GM12865 (cell line): ENCODE measurements at regions not wholly inside any gene's neighbourhood (a gene's known extent, or its start where the extent isn't known, plus 50 kb on each side); places are given as distances from the start of the nearest gene placed in this dataset.

Source experiments
- DNase-seq: peaks from one replicate; pipeline ENCODE4 v3.0.0; 2010; ENCODE audit warnings: low read depth
- H3K4me3 ChIP-seq: 2 replicates; pipeline ENCODE4 v1.5.1; 2011; ENCODE audit warnings: mild to moderate bottlenecking, low read depth, low read length, control low read depth
- CTCF ChIP-seq: IDR thresholded peaks from 2 replicates; pipeline ENCODE4 v1.5.1; 2011; ENCODE audit warnings: low read length, control low read depth, low read depth, inconsistent platforms; ENCODE audit not compliant: insufficient read depth; ENCODE audit errors: missing control alignments

- no peak for DNase-seq
- H3K4me3 ChIP-seq = no peak overlapping the region
Measured at GRCh38 chr9:2497666-2498400, 123.8 kb upstream of the VLDLR start.

GRCh38 chr9:2502210-2502609 is 119.4 kb upstream of the VLDLR start:
- DNase-seq = no peak

More at GRCh38 chr9:2497666-2498400, 123.8 kb upstream of the VLDLR start:
- no peak for TF ChIP-seq CTCF

GRCh38 chr9:2502760-2503159 is 118.8 kb upstream of the VLDLR start:
- TF ChIP-seq CTCF = no peak
- DNase-seq = no peak
- no peak overlapping the region for H3K4me3 ChIP-seq

More at GRCh38 chr9:2502210-2502609, 119.4 kb upstream of the VLDLR start:
- no peak for TF ChIP-seq CTCF
- no peak overlapping the region for H3K4me3 ChIP-seq

GRCh38 chr9:2506321-2506720 is 115.3 kb upstream of the VLDLR start:
- no peak for TF ChIP-seq CTCF
- no peak for DNase-seq
- no peak overlapping the region for H3K4me3 ChIP-seq

- no peak overlapping the region for H3K4me3 ChIP-seq
- no peak for TF ChIP-seq CTCF
- no peak for DNase-seq
Measured at GRCh38 chr9:2523591-2523990, 98.0 kb upstream of the VLDLR start.

- no peak overlapping the region for H3K4me3 ChIP-seq
- no peak for DNase-seq
- no peak for TF ChIP-seq CTCF
Measured at GRCh38 chr9:2524601-2525000, 97.0 kb upstream of the VLDLR start.

- no peak for TF ChIP-seq CTCF
- no peak overlapping the region for H3K4me3 ChIP-seq
- DNase-seq = no peak
Measured at GRCh38 chr9:2525147-2525546, 96.4 kb upstream of the VLDLR start.
